HG02884 (cell line): ENCODE measurements at regions not wholly inside any gene's neighbourhood (a gene's known extent, or its start where the extent isn't known, plus 50 kb on each side); places are given as distances from the start of the nearest gene placed in this dataset.

ENCODE experiments used
- ATAC-seq: cut with Tn5 transposase; IDR thresholded peaks from one replicate; pipeline ENCODE4 v1.9.1; 2021; ENCODE audit warnings: mild to moderate bottlenecking, moderate library complexity; ENCODE audit not compliant: unreplicated experiment

DNA sequence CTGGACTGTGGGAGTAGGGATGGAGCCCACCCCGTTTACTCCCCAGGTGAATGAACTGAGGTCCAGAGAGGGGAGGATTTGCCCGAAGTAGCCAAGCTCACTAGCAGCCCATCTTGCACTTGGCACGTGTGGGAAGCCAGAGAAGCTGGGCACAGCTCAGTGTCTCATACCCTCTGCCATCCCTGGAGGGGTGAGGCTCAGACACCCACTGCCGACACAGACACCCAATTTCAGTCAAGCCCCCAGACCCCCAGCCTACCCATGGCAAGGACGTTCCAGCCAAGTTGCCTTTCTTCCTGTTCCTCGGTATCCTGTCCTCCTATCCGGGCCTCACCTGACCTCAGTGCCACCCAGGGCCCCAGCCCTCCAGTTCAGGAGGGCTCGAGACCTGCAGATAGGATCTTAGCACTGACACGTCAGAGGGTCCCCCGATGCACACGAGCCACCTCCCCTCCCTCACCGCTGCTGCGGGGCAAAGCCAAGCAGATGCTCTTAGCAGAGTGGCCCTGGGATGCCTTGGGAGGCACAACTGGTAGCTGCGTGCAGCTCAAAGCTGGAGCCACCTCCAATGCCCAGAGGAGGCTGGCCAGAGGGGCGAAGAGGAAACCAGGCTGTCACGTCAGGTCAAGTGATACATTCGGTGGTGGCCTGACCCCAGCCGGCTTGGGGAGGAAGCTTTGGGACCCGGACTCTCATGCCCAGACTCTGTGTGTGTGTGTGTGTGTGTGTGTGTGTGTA, 90.4 kb upstream of the TNRC6C start:
- no peak for ATAC-seq

- ATAC-seq = no peak
These were observed 89.4 kb upstream of the TNRC6C start for GRCh38 chr17:77869041-77869599.

- no peak for ATAC-seq
These were observed 88.8 kb upstream of the TNRC6C start for GRCh38 chr17:77869665-77870132.

DNA sequence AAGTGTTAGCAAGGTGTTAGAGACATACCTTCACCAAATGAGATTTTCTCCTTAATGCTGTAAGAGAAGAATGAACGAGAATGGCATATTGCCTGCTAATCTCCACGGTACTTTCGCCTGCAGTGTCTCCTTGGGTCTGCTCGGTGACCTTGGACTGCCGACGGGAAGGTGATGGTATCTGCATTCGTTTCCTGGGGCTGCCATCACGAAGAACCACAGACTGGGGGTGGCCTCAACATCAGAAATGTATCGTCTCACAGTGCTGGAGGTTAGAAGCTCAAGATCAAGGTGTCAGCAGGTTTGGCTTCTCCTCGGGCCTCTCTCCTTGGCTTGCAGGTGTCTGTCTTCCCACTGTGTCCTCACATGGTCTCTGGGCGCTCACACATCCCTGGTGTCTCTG, 86.3 kb upstream of the TNRC6C start:
- no peak for ATAC-seq

- ATAC-seq = no peak
These were observed 85.6 kb upstream of the TNRC6C start for GRCh38 chr17:77872714-77873499.

- ATAC-seq = no peak
These were observed 84.8 kb upstream of the TNRC6C start for GRCh38 chr17:77873500-77874302.

DNA sequence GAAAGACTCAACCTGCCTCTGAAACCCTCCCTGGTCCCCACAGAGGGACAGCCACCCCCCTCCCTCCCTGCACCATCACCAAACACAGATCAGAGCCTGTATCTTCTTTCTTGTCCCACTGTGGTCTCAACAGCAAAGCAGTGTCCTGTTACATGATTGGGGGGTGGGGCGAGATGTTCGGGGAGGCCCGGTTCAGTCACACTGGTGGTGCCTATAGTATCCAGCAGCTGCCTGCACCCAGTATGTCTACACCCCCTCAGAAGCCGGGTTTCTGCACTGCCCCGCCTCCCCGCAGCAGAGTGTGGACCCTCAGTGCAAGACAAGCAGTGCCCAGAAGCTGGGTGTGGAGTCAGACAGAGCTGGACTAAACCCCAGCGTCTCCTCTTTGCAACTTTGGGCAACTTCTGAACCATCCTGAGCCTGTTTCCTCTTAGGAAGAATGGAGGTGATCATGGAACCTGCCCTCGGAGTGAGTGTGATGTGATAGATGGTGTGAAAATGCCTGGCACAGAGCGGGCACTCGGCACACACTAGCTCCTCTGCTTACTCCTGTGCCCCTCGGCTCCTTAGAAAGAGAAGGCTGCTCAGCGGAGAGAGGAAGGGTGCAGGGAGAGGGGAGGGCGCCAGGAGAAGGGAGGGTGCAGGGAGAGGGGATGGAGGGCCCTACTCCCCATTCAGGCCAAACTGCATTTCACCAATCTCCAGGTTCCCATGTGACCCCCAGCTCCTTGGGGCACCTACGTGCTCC, 84.0 kb upstream of the TNRC6C start:
- no peak for ATAC-seq

- ATAC-seq = no peak
These were observed 83.3 kb upstream of the TNRC6C start for GRCh38 chr17:77875051-77875780.

DNA sequence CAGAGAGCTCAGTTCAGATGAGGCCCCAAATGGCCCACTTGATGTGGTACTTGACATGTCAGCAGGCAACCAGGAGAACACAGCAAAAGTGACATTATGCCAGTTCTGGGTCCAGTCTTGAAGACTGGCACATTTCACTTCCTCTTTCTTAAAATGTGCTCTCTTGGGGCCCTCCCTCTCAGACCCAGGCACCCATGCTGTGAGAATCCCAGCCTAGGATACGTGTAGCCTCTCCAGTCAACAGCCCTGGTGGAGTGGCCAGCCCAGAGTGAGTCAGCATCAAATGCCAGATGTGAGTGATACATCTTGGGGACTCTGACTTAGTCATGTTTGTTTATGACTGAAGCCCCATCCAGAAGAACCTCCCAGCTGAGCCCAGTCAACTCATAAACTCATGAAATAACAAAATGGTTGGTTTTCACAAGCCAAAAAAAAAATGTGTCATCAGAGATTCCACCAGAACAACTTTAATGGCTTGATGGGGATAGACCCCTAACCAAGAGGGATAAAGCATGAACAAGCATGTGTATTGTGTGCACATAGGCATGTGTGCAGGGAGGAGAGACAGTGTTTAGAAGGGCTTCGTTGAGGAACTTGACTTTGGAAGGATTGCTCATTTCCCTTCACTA, 82.5 kb upstream of the TNRC6C start:
- no peak for ATAC-seq

DNA sequence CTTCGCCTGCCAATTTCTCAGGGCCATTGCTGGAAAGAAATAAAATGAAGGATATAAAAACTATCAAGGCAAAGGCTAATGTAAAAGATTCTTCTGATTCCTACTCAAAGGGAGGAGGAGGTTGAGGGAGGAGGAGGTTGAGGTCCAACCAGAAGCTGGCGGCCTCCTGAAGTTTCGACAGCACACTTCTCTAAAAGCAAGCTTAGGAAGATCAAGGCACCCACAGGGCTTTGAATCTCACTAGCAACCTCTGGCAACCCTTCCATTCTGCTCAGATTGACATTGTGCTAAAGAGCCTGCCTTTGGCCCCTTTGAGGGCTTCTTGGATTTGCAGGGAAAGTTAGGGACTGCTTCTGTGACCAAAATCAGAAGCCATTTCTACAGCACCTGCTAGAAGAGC, 81.5 kb upstream of the TNRC6C start:
- no peak for ATAC-seq

- no peak for ATAC-seq
These were observed 80.7 kb upstream of the TNRC6C start for GRCh38 chr17:77877646-77878355.

DNA sequence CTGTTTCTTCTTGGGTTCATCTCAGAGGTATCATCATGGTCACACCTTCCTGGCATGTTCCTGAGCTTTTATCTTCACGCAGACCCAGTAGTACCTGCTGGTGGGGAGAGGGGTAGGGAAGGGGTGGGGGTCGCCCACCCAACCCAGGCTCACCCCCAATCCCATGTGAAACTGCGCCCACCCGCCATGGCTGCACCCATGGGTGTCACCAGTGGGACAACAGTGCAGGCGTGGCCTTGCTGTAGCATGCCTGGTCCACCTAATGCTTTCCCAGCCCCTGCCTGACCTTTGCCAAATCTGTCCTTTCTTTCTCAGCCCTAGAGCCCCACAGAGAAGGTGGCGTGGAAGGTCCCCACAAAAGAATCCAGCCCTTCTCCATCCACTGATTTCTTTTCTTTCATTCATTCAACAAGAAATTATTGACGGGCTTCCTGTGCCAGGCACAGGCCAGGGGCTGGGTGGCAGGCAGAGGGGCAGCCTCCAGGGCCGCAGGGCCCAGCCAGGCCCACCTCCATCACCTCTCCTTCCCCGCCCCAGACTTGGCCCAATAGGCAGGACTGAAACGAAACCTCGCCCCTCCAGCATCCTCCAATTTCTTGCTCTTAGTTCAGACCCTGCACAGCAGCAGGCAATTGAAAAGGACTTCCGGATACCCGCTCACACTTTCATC, 79.1 kb upstream of the TNRC6C start:
- ATAC-seq = no peak

GRCh38 chr17:77879896-77880280, 78.6 kb upstream of the TNRC6C start:
- no peak for ATAC-seq

DNA sequence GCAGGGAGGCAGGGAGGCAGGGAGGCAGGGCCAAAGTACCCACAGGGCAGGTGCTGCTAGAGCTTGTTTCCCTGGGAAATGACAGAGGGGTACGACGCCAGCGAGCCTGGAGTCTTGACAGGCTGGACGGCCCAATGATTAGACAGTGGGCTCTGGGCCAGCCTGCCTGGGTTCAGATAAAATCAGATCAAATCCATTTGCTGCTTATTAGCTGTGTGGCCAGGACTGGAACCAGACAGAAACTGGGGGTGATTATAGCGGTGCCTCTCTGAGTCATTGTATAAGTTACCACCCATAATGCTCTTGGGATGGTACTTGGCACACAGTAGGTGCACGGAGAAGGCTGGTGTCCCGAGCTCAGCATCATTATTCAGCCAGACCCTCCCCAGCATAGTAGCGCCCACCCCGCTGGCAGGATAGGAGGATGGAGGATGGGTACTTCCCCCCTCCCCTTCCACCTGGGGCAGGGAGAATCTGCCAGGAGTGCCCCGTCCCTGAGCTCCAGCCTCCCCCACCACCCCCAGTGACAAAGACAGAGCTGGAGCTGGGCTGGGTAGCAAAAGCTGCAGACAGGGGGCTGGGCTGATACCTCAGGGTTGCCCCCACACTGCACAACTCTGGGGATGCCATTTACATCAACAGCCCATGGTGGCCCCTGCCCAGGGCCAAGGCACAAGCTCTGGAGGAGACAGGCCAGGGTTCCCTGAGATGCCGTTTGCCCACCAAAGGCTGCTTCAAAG, 77.6 kb upstream of the TNRC6C start:
- ATAC-seq = no peak

DNA sequence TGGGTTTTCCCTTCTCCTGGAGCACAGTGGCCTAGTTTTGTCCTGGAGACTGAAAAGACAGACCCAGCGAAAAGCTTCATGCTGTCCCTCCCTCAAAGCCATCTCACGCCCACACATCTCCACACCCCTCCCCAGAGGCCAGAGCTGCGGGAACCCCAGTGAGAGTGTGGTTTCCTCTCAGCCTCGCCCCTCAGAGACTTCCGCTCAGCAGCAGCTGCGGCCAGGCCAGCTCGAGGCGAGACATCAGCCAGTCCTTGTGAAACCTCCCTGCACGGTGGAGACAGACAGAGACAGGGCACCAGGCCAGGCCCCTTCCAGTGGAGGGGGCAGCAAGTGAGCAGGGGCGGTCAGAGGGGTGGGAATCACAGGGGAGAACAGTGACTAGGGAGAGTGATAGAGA, 77.0 kb upstream of the TNRC6C start:
- no peak for ATAC-seq

DNA sequence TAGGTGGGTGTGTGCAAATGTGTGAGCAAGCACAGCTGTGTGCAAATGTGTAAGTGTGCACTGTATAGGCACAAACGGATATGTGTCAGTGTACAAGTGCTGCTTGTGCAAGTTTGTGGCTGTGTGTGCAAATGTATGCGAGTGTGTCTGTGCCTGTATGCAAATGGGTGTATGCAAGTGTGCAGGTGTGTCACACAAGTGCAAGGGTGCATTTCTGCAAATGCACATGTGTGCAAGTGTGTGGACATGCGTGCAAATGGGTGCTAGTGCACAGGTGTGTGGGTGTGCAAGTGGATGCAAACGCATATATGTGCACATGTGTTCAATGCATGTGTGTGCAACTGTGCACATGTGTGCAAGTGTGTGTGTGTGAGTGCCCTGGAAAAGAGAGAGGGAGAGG, 76.5 kb upstream of the TNRC6C start:
- no peak for ATAC-seq

GRCh38 chr17:77882481-77883212, 75.9 kb upstream of the TNRC6C start:
- ATAC-seq = no peak
